HG03175 (cell line): ENCODE measurements at regions not wholly inside any gene's neighbourhood (a gene's known extent, or its start where the extent isn't known, plus 50 kb on each side); places are given as distances from the start of the nearest gene placed in this dataset.

Source experiments
- ATAC-seq: cut with Tn5 transposase; IDR thresholded peaks from one replicate; pipeline ENCODE4 v1.9.1; 2021; ENCODE audit warnings: mild to moderate bottlenecking, moderate library complexity; ENCODE audit not compliant: unreplicated experiment

DNA sequence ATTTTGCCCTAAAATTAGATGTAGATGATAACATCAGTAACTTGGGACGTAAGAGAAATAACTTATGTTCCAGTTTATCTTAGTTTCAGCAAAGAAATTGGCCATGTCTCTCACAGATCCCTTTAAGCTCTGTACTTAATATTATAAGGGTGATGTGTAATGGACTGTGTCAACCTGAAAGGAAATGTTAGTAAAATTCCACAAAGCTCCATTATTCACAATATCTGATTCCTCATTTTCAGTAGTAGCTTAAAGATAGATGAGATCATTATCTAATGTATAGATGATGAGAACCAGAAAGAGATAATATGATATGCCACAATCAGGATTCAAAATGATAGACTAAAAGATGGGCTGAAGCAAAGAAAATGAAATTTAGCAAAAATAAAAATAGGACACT lies 316.8 kb upstream of the CHRM2 start:
- no peak for ATAC-seq

DNA sequence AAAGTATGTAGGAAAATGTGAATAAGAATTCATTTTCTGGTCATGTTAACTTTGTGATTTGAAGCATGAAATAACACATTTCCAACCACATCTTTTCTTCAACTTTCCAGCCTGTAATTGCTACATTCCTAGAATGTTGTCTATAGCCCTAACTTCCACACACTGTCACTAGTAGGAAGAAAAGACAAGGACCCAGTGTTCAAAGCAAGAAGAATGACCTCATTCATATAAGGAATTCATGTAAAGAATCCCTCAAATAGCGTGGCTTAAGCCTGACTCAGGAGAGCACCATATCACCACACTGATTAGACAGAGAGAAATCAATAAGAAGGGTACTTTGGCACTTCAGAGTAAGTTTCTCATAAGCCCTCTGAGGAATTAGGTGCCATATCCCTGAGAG lies 318.7 kb upstream of the CHRM2 start:
- no peak for ATAC-seq

DNA sequence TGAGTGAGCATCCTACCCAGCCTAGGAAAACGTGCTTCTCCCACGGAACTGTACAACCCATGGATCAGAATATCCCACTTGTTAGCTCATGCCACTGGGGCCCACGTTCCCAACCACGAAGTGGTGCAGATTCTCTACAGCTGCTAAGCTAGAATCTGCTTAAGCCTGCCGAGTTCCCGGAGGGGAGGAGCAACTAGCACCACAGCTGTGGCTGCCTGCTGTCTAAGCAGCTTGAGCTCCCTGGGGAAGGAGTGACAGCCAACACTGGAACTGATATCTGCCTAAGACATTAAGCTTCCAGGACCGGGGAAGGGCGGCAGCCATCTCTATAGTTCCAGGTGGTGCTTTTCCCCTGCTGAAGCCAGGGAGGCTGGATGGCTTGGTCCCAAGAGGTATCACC lies 334.7 kb upstream of the CHRM2 start:
- ATAC-seq, result no peak

DNA sequence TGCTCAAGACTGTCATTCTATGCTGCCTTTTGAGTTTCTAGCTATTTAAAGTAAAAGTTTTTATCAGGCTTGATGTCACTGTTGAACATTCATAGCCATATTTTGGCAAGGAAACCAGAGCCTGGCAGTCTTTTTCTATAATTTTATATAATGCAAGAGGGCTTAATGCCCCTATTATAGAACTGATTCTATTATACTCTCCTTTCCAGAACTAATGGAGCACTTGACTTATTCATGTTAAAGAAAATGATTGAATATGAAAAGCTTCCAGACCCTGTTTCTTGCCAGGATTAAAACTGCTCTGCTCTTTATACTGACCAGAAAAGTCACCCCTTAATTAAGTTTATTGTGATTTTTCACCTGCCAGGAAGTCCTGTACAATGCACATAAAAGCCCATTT lies 337.6 kb upstream of the CHRM2 start:
- ATAC-seq, result no peak

DNA sequence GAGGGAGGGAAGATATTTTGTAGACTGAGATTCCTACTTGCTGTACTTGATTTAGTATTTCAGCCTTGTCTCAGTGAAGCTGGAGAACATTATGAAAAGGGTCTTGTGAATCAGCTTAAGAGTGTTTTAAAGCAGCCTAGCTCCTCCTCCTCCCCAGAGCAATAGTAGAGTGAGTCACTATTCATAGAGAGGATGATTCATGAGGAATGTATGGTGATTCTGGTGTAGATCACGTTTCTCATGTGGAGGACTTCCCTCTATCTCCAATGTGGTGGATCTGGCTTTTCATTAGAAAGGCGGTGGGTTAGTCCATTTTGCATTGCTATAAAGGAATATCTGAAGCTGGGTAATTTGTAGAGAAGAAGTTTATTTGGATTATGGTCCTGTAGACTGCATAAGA lies 340.1 kb upstream of the CHRM2 start:
- ATAC-seq, result no peak

DNA sequence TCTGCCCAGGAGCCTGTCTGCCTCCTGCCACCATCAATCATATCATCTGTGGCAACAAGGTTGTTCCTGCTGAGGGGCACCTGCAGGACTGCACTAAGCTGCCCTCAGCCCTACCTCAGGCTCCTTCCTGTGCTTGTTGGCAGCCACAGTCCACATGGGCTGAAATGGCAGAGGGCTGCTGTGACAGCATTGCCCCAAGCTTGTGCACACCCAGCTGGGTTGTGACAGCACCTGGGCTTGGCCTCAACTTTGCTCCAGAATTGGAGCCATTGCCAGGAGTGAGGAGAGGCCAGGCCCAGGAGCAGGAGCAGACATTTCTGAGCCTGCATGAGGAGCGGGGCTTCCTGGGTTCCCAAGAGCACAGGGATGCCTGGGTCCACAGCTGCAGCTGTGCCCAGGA lies 340.9 kb upstream of the CHRM2 start:
- ATAC-seq, result no peak

DNA sequence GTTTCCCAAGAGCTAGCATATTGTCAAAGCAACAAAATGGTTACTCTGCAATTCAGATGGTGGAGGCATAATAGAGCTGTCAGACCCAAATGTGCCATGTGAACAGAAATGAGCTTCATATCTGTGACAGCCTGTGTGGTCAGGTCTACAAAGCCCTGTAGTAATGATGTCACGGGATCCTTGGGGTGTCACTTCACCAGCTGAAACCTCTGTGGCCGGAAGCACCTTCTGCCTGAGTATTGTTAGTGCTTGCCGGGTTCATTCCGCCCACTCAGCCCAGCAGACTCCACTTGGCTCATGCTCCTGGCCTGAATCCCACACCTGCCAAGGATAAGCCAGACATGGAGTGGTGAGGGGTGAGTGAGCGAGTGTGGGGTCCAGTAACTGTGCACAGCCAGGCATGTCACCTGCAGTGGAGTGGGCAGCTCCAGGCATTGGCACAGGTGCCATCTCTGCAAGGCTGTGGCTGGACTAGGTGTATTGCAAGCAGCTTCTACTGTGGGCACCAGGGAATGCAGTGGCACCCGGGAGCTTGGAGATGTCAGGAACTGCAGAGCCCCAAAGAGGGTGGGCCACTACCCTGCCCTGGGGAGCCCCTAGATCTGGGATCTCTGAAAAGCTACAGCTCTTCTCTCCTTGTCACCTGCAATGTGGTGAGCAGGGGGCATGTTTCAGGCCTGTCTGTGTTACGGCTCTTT lies 341.9 kb upstream of the CHRM2 start:
- ATAC-seq, result no peak

DNA sequence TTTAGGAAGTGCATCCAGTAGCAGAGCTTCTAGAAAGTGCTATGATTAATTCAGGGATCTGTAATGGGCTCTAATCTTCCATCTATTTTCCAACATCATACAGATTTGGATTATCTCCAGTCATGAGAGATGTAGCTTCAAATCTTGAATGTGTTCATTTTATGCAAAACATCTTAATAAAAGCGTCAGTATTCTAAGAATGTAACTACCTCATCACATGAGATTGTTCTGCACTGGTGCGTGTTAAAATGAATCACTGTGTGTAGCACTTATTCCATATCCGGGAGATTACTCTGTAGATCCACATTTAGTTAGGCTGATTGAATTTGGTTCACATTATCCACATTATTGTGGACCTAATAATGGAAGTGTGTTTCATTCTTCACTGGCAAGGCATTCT lies 344.9 kb upstream of the CHRM2 start:
- ATAC-seq, result no peak

DNA sequence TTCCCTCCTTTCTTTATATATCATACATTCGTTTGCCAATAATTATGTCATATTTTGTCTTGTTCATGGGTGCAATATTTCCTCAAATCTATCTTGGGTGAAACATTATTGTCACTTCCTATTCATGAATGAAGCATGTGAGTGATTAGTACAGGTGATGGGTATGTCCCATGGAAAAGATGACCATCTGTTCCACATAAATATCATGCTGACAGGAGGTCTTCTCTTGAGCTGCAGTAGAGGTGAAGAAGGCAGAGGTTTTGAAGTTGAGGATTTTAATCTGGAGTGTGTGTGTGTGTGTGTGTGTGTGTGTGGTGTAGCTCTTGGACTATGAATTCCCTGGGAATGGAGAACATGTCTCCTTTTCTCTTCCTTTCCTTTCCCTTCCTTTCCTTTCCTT lies 350.5 kb upstream of the CHRM2 start:
- no peak for ATAC-seq

DNA sequence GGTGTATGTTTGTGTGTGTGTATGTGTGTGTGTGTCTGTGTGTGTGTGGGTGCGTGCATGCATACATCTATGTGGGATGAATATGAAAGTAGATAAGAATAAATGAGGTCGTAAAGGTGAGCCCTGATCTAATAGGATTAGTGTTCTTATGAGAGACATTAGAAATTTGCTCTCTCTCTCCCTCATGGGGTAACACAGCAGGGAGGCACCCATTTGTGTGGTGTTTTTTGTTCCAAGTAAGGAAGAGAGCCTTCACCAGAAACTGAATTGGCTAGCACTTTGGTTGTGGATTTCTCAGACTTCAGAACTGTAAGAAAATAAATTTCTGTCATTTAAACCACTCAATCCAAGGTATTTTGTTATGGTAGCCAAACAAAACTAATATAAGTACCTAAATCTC lies 353.7 kb upstream of the CHRM2 start:
- ATAC-seq, result no peak

DNA sequence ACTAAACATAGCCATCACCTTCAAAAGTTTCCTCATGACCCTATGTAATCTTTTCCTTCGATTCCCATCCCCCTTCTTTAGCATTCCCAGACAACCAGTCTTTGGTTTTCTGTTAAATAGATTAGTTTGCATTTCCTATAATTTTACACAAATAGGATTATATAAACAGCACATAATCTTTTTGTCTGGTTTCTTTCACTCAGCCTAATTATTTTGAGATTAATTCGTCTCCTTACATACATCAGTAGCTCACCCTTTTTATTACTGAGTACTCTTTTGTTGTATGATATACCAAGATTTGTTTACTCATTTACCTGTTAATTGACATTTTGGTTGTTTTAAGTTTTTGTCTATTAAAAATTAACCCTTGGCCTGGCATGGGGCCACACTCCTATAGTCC lies 354.7 kb upstream of the CHRM2 start:
- no peak for ATAC-seq

DNA sequence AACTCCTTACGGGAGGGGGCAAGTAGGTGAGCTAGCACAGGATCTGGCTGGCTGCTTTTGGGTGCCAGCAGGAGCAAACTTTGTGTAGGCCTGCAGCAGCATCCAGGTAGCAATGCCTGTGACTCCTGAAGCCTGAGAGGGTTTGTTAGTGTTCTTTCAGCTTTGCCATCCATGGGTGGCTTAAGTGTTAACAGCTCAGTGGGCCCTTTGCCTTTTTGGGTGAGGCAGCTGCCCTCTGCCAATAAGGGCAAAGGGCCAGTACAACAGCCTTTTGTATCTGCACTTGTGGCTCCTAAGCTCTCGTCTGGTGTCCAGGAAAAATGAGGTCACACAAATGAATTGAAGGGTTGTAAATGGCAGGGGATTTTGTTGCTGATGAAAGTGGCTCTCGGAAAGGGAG lies 359.0 kb upstream of the CHRM2 start:
- ATAC-seq, result no peak

DNA sequence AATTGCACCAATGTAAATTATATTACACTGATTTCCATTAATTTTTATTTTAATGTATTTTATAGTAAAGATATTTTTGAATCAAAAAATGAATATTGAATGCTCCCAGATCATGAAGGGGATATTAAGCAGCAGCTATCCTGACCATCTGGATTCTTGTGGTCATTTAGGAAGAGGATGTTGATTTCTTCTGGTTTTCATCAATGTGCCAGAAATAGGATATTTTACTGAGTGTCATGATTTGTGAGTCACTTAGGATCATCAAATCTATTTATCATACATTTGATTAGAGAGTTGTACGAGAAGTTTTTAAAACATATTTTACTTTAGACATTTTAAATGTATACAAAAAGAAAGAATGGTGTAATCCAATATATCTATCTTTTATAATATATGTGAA lies 366.3 kb upstream of the CHRM2 start:
- ATAC-seq, result no peak

DNA sequence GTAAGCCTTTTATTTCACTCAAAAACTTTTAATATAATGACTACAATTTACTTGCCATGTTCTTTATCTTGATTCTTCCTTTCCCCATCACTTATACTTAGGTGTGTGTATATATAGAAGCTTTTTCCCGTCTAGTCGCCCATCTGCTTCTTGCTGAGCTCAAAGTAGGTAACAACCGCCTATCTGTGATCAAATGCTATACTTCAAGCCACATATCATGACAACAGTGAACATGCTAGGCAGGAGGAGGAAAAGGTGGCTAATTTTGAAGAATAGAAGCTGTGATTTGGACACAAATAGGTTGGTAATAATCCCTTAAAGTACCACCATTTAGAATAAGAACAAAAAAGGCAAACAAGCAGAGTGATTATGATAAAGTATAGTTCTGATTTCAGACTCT lies 367.3 kb upstream of the CHRM2 start:
- no peak for ATAC-seq

DNA sequence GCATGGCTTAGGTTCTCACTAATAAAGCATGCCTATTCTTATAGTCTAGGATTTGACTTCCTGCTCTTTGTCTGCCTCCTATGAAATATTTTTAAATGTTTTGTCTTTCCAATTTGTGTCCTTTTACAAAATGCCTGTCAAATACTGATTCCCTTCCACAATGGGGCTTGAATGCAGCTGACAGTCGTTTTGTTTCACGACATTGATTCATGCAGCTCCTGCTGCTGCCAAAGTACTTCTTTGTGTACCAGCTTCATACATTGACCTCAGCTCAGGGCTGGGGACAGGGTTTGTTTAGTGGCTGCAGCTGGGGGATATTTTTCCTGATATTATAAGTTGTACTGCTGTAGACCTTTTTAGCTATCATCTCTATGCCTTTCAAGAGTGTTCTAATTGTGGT lies 371.9 kb upstream of the CHRM2 start:
- ATAC-seq, result no peak

DNA sequence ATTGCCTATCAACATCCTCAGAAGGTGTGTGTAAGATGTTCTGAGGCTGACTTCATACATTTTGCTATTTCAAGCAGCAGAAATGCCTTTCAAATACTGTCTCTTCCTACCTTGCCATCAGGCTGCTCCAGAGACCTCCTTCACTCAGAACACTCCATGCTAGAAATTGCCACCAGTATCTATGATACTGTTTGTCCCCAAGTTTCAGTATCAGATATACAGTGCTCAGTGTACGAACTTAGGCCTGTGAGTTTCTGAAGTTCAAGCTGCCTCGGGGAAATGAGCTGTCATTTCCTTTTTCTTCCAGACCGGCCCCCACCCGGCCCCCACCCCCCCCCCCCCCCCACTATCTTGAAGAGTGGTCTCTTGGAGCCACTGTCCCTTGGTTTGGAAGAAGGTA lies 373.4 kb upstream of the CHRM2 start:
- ATAC-seq, result no peak

DNA sequence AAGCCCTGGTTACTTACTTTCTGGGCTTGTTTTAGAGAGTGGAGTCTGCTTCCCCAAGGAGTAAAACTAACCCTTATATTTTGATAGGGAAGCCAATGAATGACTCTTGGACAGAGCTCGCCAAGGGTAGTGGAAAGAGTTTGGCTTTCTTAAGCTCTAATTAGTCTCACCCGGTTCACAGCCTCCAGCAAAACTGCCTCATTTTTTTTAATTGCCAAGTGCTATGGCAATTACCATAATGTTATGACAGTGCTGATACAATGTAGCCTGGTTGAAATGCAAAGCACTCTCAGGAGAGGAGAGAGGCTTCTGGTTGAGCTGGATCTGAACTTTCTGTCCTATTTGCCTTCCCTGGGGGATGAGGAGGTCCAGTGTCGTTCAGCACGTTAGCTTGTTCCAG lies 376.1 kb upstream of the CHRM2 start:
- no peak for ATAC-seq

DNA sequence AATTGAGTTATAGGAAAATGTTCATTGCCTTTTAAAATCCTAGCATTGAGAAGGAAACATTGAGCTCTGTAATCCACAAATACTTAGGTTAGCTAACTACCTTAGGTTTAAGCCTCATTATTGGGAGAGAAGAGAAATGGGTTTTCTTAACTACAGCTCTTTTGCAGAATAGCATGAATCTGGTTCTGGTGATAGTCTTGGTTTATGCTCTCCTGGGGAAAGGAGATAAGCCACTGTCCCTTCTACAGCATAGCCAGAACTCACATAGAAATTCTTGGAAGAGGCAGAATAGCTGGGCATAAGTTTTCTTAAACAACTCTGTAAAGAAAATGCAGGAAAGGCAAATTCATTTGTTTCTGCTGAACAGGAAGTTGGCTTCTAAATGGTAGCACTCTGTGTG lies 378.6 kb upstream of the CHRM2 start:
- ATAC-seq, result no peak

DNA sequence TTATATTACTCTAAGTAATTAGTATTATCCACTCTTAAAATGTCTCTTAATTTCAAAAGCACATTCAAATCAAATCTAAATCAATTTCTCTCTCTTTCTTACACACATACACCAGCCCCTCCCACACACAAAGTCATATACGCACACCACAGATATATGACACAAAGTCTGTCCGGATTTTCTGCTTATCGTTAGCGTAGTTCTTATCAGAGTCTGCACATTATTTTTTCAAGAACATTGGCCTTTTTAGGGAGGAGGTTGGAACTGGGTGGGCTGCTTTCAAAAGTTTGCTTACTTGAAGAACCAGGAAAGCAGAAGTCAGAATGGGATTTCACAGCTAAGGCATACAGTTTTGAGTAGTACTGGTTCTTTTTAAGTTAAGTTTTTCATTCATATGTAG lies 387.6 kb upstream of the CHRM2 start:
- ATAC-seq, result no peak

DNA sequence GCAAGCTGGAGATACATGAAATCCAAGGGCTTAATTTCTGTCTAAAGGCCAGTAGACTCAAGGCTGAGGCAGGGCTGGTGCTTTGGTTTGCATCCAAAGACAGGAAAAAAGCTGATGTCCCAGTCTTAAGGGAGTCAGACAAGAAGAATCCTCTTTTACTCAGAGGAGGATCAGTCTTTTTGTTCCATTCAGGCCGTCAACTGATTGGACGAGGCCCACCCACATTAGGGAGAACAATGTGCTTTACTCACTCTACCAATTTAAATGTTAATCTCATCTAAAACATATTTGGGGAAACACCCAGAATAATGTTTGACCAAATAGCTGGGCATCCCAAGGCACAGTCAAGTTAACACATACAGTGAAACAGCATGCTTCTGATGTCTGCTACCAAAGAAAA lies 388.5 kb upstream of the CHRM2 start:
- ATAC-seq, result no peak

DNA sequence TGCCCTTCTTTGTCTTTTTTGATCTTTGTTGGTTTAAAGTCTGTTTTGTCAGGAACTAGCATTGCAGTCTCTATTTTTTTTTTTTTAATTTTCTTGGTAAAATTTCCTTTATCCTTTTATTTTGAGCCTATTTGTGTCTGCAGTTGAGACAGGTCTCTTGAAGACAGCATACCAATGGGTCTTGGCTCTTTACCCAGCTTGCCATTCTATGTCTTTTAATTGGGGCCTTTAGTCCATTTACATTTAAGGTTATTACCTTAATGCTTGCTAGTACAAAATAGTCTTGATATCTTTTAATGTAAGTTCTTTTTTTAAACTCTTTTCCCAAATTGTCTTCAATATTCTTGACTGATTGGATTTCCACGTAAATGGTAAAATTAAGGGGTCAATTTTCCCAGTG lies 398.3 kb upstream of the CHRM2 start:
- no peak for ATAC-seq

DNA sequence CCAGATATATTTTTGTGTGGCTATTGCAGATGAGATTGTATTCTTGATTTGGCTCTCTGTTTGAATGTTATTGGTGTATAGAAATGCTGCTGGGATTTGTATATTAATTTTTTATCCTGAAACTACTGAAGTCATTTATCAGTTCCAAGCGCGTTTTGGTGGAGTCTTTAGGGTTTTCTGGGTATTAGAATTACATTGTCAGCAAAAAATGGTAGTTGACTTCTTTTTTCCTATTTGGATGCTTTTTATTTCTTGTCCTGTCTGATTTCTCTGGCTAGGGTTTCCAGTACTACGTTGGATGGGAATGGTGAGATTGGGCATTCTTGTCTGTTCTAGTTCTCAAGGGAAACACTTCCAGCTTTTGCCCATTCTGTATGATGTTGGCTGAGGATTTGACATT lies 415.5 kb upstream of the CHRM2 start:
- ATAC-seq, result no peak

DNA sequence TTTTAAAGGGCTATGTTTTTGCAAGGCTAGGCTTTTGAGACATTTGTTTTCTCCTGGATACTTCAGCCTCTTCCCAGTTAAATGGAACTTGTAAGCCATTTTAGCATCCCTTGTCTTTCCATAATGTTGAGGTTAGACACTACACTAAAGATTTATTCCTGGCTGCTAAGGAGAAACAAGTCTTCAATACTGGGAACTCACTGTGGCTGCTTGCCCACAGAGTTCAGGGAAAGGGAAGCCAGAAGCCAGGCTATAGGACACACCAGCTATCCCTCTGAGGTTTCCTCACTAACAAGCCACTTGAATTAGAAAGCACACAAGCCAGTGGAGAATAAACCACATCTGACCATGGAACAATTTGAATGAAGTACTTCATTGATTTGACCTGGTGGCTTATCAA lies 421.7 kb upstream of the CHRM2 start:
- no peak for ATAC-seq

DNA sequence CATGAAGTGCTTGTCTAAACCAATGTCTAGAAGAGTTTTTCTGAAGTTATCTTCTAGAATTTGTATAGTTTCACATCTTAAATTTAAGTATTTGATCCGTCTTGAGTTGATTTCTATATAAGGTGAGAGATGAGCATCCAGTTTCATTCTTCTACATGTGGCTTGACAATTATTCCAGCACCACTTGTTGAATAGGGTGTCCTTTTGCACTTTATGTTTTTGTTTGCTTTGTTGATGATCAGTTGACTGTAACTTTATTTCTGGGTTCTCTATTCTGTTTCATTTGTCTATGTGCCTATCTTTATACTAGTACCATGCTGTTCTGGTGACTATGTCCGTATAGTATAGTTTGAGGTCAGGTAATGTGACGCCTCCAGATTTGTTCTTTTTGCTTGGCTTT lies 426.6 kb upstream of the CHRM2 start:
- ATAC-seq, result no peak
